Adipocyte (in vitro differentiated cells): ENCODE measurements at regions not wholly inside any gene's neighbourhood (a gene's known extent, or its start where the extent isn't known, plus 50 kb on each side); places are given as distances from the start of the nearest gene placed in this dataset.

Experiments used
- DNase-seq: peaks from one replicate; pipeline ENCODE4 v3.0.0-alpha.2; 2015; ENCODE audit warnings: low read depth
- H3K27me3 ChIP-seq: replicated peaks from 2 replicates; pipeline ENCODE4 v1.7.0; 2013; ENCODE audit warnings: mild to moderate bottlenecking, low read length, moderate library complexity; ENCODE audit not compliant: control insufficient read depth, insufficient read depth
- H3K36me3 ChIP-seq: 2 replicates; pipeline ENCODE4 v1.7.0; 2013; ENCODE audit warnings: low read length, mild to moderate bottlenecking, moderate library complexity; ENCODE audit not compliant: control insufficient read depth, insufficient read depth, severe bottlenecking
- H3K4me1 ChIP-seq: 2 replicates; pipeline ENCODE4 v1.7.0; 2013; ENCODE audit warnings: mild to moderate bottlenecking, low read length, moderate library complexity; ENCODE audit not compliant: control insufficient read depth, insufficient read depth
- H3K4me3 ChIP-seq: 2 replicates; pipeline ENCODE4 v1.7.0; 2013; ENCODE audit warnings: mild to moderate bottlenecking, low read length, moderate library complexity
- H3K9ac ChIP-seq: 2 replicates; pipeline ENCODE4 v1.7.0; 2013; ENCODE audit warnings: mild to moderate bottlenecking, low read length, moderate library complexity
- H3K9me3 ChIP-seq: 2 replicates; pipeline ENCODE4 v1.7.0; 2013; ENCODE audit warnings: mild to moderate bottlenecking, low read length, moderate library complexity; ENCODE audit not compliant: control insufficient read depth

- no peak overlapping the region for H3K9ac ChIP-seq
- H3K4me1 ChIP-seq: peaks cover 11% of the 10 kb centered on the region
- H3K9me3 ChIP-seq: peaks cover 3% of the 10 kb centered on the region
- H3K36me3 ChIP-seq: no peaks in the 10 kb centered on the region
- no peak for DNase-seq
- H3K27me3 ChIP-seq: peaks cover 3% of the 10 kb centered on the region
- H3K4me3 ChIP-seq: no peak overlapping the region
These were observed 89.0 kb downstream of the MXRA5 start for GRCh38 chrX:3257471-3257870.

- H3K9me3 ChIP-seq: no peaks in the 10 kb centered on the region
- peaks cover 12% of the 10 kb centered on the region for H3K4me1 ChIP-seq
- no peak overlapping the region for H3K4me3 ChIP-seq
- H3K9ac ChIP-seq: no peak overlapping the region
- peaks cover 3% of the 10 kb centered on the region for H3K27me3 ChIP-seq
- H3K36me3 ChIP-seq: no peaks in the 10 kb centered on the region
- no peak for DNase-seq
These were observed 89.6 kb downstream of the MXRA5 start for GRCh38 chrX:3256868-3257267.

- H3K4me3 ChIP-seq: no peak overlapping the region
- H3K27me3 ChIP-seq: no peaks in the 10 kb centered on the region
- H3K36me3 ChIP-seq: no peaks in the 10 kb centered on the region
- H3K9me3 ChIP-seq: no peaks in the 10 kb centered on the region
- no peak overlapping the region for H3K9ac ChIP-seq
- H3K4me1 ChIP-seq: peaks cover 12% of the 10 kb centered on the region
- DNase-seq: peak; percentile 26
These were observed 93.7 kb downstream of the MXRA5 start for GRCh38 chrX:3252744-3253143.

GRCh38 chrX:3250966-3251365, 95.5 kb downstream of the MXRA5 start:
- Histone ChIP-seq H3K4me1 (peaks cover 12% of the 10 kb centered on the region), H3K36me3 (no peaks in the 10 kb centered on the region), H3K27me3 (no peaks in the 10 kb centered on the region), H3K9me3 (no peaks in the 10 kb centered on the region), H3K9ac (no peak overlapping the region), H3K4me3 (no peak overlapping the region)
- peak; percentile 57 for DNase-seq

- Histone ChIP-seq H3K36me3 (no peaks in the 10 kb centered on the region), H3K27me3 (no peaks in the 10 kb centered on the region), H3K9me3 (no peaks in the 10 kb centered on the region), H3K4me1 (peaks cover 6% of the 10 kb centered on the region), H3K4me3 (peak overlapping the region; percentile 60), H3K9ac (no peak overlapping the region)
- DNase-seq: peak; percentile 16
These were observed 101.5 kb downstream of the MXRA5 start for GRCh38 chrX:3244955-3245354.

- Histone ChIP-seq H3K27me3 (no peaks in the 10 kb centered on the region), H3K4me1 (peaks cover 6% of the 10 kb centered on the region), H3K9me3 (no peaks in the 10 kb centered on the region), H3K4me3 (peak overlapping the region; percentile 60), H3K9ac (peak overlapping the region; percentile 31), H3K36me3 (no peaks in the 10 kb centered on the region)
- peak; percentile 81 for DNase-seq
These were observed 102.2 kb downstream of the MXRA5 start for GRCh38 chrX:3244203-3244743.

- no peak overlapping the region for H3K9ac ChIP-seq
- no peaks in the 10 kb centered on the region for H3K36me3 ChIP-seq
- no peak overlapping the region for H3K4me3 ChIP-seq
- H3K27me3 ChIP-seq: no peaks in the 10 kb centered on the region
- no peak for DNase-seq
- H3K4me1 ChIP-seq: peaks cover 11% of the 10 kb centered on the region
- no peaks in the 10 kb centered on the region for H3K9me3 ChIP-seq
These were observed 114.1 kb downstream of the MXRA5 start for GRCh38 chrX:3232262-3232923.

- Histone ChIP-seq H3K4me3 (no peak overlapping the region), H3K9ac (no peak overlapping the region), H3K36me3 (no peaks in the 10 kb centered on the region), H3K9me3 (no peaks in the 10 kb centered on the region), H3K4me1 (peaks cover 11% of the 10 kb centered on the region), H3K27me3 (no peaks in the 10 kb centered on the region)
- no peak for DNase-seq
These were observed 114.7 kb downstream of the MXRA5 start for GRCh38 chrX:3231766-3232165.

- no peaks in the 10 kb centered on the region for H3K9me3 ChIP-seq
- DNase-seq: no peak
- no peak overlapping the region for H3K4me3 ChIP-seq
- H3K36me3 ChIP-seq: no peaks in the 10 kb centered on the region
- no peaks in the 10 kb centered on the region for H3K27me3 ChIP-seq
- no peak overlapping the region for H3K9ac ChIP-seq
- peaks cover 11% of the 10 kb centered on the region for H3K4me1 ChIP-seq
These were observed 116.0 kb downstream of the MXRA5 start for GRCh38 chrX:3230496-3230895.

- no peak for DNase-seq
- Histone ChIP-seq H3K9ac (no peak overlapping the region), H3K9me3 (no peaks in the 10 kb centered on the region), H3K4me3 (no peak overlapping the region), H3K27me3 (no peaks in the 10 kb centered on the region), H3K36me3 (no peaks in the 10 kb centered on the region), H3K4me1 (peaks cover 3% of the 10 kb centered on the region)
These were observed 118.9 kb downstream of the MXRA5 start for GRCh38 chrX:3227526-3227925.

GRCh38 chrX:3226087-3226486, 120.4 kb downstream of the MXRA5 start:
- Histone ChIP-seq H3K36me3 (no peaks in the 10 kb centered on the region), H3K4me3 (no peak overlapping the region), H3K9ac (no peak overlapping the region), H3K9me3 (no peaks in the 10 kb centered on the region), H3K4me1 (no peaks in the 10 kb centered on the region), H3K27me3 (no peaks in the 10 kb centered on the region)
- no peak for DNase-seq

- peaks cover 4% of the 10 kb centered on the region for H3K27me3 ChIP-seq
- DNase-seq: no peak
- H3K9me3 ChIP-seq: no peaks in the 10 kb centered on the region
- no peak overlapping the region for H3K4me3 ChIP-seq
- H3K36me3 ChIP-seq: no peaks in the 10 kb centered on the region
- no peak overlapping the region for H3K9ac ChIP-seq
- H3K4me1 ChIP-seq: no peaks in the 10 kb centered on the region
These were observed 124.8 kb downstream of the MXRA5 start for GRCh38 chrX:3221643-3222042.
